DMS 273 (cell line): ENCODE measurements at regions not wholly inside any gene's neighbourhood (a gene's known extent, or its start where the extent isn't known, plus 50 kb on each side); places are given as distances from the start of the nearest gene placed in this dataset.

Source experiments
- DNase-seq: peaks from one replicate; lab custom pipeline; 2025; ENCODE audit not compliant: unreplicated experiment; lab: John Stamatoyannopoulos, UW

GRCh38 chr11:119523539-119524157 is 100.7 kb upstream of the THY1 start:
- no peak for DNase-seq

GRCh38 chr11:119522609-119523008 is 99.6 kb upstream of the THY1 start:
- DNase-seq = no peak

DNA sequence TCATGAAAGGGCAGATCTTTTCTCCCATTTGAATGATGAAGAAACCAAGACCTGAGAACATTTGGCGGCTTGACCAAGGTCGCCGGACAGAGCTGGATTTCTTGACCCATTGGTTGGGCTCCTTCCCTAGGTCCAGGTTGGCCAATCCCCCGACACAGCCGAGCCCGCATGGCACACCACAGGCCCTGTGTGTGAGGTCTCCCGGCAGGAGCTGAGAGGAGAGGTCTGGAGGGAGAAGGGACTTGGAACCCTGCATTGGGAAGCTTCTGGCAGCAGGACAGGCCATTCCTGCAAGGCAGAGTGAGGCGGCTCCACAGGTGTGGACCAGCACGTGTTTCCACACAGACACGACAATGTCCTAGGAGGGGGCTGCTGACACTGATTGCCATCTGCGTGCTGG is 98.6 kb upstream of the THY1 start:
- DNase-seq = no peak

GRCh38 chr11:119520966-119521365 is 98.0 kb upstream of the THY1 start:
- no peak for DNase-seq

DNA sequence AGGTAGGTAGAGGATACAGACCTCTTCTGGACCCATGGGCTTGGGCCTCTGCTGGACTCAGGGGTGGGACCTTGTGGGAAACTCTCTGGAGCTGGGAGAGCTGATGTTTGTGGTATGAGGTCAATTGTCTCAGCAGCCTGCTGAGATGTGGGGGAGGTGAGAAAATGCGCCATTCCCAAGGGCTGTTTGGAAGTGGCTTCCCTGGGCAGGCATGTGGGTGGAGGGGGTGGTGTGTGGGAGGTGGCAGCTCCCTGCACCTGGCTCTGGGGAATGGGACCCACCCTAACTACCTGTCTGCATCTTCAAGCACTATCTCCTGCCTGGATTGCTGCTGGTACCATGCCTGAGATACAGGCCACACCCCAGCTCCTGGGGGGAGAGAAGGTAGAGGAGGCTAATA is 97.4 kb upstream of the THY1 start:
- DNase-seq = no peak

DNA sequence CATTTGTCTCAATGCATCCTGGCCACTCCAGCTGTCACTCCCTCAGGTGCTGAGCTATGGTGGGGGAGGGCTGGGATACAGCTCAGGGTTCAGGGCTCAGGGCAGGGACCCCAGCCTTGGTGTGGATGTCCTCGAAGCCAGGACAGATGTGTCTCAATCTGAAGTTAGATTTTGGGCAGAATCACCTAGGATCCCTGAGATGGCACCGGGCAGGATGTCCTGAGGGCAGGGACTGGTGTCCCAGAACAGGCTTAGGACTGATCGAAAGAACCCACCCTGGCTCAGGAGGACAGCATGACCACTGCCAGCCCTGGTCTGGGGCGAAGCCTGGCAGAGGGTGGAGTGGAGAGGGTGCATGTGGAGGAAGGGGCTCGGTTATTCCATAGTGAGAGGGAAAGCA is 96.8 kb upstream of the THY1 start:
- no peak for DNase-seq

GRCh38 chr11:119518746-119519730 is 96.1 kb upstream of the THY1 start:
- peak; percentile 10 for DNase-seq

- no peak for DNase-seq
Measured at GRCh38 chr11:119515771-119516400, 92.9 kb upstream of the THY1 start.

GRCh38 chr11:119513806-119514170 is 90.8 kb upstream of the THY1 start:
- no peak for DNase-seq

- DNase-seq = peak; percentile 56
Measured at GRCh38 chr11:119513131-119513805, 90.3 kb upstream of the THY1 start.

DNA sequence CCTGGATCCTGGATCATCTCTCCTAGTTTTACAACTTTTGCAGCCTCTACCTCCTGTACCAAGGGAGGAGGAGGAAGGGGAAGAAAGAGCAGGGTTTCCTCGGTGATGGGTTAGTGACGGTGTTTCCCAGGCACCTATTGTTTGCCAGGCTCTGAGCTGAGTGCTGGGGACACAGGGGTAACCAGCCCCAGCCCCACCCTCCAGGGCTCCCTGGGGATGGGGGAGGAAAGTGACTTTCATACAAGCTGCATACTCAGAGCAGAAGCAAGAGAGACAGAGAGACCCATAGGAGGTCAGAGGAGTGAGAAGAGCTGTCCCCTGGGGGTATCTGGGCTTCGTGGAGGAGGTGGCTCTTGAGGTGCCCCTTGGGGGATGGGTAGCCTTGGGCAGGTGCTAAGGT is 89.4 kb upstream of the THY1 start:
- DNase-seq = peak; percentile 19

- DNase-seq = no peak
Measured at GRCh38 chr11:119511614-119512306, 88.8 kb upstream of the THY1 start.

DNA sequence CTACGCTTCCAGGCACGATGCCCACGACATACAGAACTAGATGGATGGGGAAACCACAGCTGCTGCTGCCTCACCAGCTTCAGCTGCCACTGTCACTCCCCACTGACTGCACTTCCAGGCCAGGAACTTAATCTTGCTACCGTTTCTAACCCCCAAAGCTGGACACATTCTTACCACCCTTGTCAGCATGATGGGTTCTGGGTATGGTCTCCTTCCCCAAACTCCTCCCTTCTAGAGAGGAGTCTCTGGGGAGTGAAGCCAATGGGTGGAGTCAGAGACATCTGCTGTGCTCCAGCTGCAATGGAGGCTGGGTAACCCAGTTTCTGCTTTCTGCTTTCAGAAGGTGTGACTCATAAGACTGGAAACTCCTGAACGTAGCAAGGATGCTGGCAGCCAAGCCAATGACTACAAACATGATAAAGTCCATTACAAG is 87.0 kb upstream of the THY1 start:
- DNase-seq = peak; percentile 73

- DNase-seq = no peak
Measured at GRCh38 chr11:119509282-119509841, 86.4 kb upstream of the THY1 start.

DNA sequence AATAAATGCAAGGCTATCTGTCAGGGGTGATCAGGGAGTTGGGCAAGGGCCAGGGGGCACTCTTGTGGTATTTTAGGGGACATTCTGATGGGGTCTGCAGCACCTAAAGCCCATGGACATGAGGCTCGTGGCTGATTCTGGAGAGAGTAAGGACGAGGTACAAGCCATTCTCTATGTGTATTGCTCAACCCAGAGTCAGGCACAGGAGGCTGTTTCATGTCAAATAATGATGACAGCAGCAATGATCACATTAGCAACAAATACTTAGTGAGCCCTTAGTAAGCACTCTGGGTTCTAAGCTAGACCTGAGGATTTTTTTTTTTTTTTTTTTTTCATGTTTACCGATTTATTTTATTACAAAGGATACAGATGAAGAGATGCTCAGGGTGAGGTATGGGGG is 83.5 kb upstream of the THY1 start:
- no peak for DNase-seq

DNA sequence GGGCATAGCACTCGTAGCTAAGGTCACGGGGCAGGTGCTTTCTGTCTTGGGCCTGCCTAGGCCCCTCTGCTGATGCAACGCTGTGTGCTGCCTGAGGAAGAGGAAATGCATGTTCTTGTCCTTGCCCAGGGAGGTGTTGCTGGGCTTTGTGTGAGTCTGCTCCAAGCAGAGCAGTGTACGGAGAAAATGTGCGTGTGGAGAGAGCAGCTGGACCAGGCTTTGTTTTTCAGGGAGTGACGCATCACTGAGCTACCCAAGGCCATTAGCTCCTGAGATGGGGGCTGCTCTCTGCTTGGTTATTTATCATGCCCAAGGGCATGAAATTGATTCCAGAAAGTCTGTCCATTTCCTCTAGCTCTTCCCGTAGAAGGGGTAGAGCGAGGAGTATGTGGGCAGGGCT is 82.9 kb upstream of the THY1 start:
- no peak for DNase-seq

DNA sequence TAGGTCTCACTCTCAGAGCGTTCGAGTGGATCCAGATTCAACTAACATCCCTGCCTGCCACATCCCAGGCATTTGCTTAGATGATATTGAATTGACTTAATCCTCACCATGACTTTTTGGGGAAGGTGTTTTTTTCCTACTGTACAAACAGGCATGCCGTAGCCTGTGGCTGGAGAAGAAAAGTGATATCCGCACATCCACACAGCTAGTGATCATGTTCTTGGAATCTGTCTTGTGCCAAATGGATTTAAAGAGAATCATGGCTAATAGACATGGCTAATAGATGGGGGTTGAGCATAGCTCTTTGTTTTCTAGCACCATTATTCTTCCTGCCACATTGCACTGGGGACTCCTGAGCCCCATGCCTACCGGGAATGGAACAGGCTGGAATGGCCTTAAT is 82.1 kb upstream of the THY1 start:
- DNase-seq = no peak

- DNase-seq = no peak
Measured at GRCh38 chr11:119504371-119504770, 81.4 kb upstream of the THY1 start.

DNA sequence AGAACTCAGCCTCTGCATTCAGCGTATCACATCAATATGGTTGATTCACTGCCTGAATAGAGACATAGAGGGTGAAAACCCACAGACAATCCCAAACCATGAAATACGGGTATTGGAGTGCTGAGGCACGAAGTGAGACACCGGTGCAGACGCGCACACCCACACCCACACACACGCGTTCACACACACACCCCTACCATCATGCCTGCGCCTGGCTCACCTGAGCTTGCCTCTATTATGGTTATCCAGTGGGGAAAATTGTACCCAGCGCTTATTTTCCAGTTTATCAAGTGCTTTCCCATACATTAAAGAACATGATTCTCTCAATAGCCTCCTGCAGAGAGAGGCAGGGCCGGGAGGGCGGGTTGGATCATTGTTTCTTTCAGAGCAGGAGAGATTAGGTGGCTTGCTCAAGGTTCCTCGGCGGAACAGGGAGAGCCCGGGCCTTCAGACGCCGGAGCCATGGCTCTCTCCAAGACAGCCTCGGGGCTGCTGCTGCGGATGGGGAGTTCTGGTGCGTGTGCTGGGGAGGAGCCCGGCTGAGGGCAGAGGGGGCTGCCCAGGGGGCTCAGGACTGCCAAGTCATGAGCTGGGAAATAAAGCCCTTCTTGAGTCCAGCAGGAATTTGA is 78.9 kb upstream of the THY1 start:
- no peak for DNase-seq

DNA sequence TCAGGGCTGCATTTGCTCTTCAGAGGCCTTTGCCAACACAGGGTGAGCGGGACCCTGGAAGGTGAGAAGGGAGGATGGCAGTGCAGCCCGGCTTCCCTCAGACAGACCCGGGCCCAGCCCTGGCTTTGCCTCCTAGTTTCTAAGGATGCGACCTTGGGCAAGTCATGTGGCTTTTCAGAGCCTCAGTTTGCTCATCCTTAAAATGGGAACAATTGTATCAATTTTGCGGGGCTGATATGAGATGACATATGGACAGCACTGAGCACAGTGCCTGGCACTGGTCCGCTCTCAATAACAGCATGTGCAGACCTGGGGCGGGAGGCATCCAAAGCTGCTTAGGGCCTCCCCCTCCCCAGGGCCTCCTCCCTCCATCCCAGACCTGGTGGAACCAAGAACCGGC is 74.7 kb upstream of the THY1 start:
- DNase-seq = no peak
